ENCODE measurements at regions not wholly inside any gene's neighbourhood (a gene's known extent, or its start where the extent isn't known, plus 50 kb on each side); places are given as distances from the start of the nearest gene placed in this dataset.

DNA sequence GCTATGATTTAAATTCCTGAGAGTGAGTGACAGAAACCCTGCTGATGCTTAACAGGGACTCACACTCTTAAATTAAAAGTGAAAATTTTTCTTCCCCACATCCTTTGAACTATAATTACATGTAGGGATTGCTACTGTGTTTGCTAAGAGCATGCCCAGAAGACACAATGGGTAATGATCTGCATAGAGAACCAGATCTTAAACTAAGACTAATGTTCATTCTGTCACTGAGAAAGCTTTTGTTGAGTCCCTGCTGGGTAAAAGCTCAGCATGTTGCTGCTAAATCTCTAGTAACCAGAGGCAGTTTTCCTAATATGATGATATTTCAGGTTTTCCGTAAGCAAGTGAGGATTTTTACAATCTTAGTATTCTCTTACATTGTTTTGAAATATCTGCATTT, 424.8 kb upstream of the SMC2 start:
- TF ChIP-seq, protein P1, sequence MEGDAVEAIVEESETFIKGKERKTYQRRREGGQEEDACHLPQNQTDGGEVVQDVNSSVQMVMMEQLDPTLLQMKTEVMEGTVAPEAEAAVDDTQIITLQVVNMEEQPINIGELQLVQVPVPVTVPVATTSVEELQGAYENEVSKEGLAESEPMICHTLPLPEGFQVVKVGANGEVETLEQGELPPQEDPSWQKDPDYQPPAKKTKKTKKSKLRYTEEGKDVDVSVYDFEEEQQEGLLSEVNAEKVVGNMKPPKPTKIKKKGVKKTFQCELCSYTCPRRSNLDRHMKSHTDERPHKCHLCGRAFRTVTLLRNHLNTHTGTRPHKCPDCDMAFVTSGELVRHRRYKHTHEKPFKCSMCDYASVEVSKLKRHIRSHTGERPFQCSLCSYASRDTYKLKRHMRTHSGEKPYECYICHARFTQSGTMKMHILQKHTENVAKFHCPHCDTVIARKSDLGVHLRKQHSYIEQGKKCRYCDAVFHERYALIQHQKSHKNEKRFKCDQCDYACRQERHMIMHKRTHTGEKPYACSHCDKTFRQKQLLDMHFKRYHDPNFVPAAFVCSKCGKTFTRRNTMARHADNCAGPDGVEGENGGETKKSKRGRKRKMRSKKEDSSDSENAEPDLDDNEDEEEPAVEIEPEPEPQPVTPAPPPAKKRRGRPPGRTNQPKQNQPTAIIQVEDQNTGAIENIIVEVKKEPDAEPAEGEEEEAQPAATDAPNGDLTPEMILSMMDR (IDR thresholded peaks at IDR 0.05; ENCODE audit: low read depth, low read length) = no peak
- TF ChIP-seq MYC (IDR thresholded peaks at IDR 0.05; ENCODE audit: low read depth, low read length) (no peak), POLR2A (IDR thresholded peaks at IDR 0.05; ENCODE audit: extremely low read depth, insufficient read length) (no peak)
- TF ChIP-seq, protein P2, sequence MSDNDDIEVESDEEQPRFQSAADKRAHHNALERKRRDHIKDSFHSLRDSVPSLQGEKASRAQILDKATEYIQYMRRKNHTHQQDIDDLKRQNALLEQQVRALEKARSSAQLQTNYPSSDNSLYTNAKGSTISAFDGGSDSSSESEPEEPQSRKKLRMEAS (IDR thresholded peaks at IDR 0.05; ENCODE audit: low read depth, low read length) = no peak

Data from NB4 (cell line).